ENCODE measurements at regions not wholly inside any gene's neighbourhood (a gene's known extent, or its start where the extent isn't known, plus 50 kb on each side); places are given as distances from the start of the nearest gene placed in this dataset.

GRCh38 chr17:10956821-10957220 is 118.9 kb upstream of the PIRT start:
- TF ChIP-seq, protein P1, sequence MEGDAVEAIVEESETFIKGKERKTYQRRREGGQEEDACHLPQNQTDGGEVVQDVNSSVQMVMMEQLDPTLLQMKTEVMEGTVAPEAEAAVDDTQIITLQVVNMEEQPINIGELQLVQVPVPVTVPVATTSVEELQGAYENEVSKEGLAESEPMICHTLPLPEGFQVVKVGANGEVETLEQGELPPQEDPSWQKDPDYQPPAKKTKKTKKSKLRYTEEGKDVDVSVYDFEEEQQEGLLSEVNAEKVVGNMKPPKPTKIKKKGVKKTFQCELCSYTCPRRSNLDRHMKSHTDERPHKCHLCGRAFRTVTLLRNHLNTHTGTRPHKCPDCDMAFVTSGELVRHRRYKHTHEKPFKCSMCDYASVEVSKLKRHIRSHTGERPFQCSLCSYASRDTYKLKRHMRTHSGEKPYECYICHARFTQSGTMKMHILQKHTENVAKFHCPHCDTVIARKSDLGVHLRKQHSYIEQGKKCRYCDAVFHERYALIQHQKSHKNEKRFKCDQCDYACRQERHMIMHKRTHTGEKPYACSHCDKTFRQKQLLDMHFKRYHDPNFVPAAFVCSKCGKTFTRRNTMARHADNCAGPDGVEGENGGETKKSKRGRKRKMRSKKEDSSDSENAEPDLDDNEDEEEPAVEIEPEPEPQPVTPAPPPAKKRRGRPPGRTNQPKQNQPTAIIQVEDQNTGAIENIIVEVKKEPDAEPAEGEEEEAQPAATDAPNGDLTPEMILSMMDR (conservative IDR thresholded peaks at IDR 0.05 in 1 of 2, IDR thresholded peaks at IDR 0.05 in 1 of 2; ENCODE audit: extremely low read depth in 1 of 2, insufficient read depth in 1 of 2, low read depth in 1 of 2, low read length in 2 of 2): no peak
- TF ChIP-seq EZH2 (IDR thresholded peaks at IDR 0.05; ENCODE audit: borderline replicate concordance, low read length): no peak

Measured in mammary epithelial cell (primary cell).